Bronchial epithelial cell (primary cell): ENCODE measurements at regions not wholly inside any gene's neighbourhood (a gene's known extent, or its start where the extent isn't known, plus 50 kb on each side); places are given as distances from the start of the nearest gene placed in this dataset.
A peak's percentile ranks its signal among the peaks of the same experiment; 100 is the strongest.

Experiments
- DNase-seq: peaks from one replicate; pipeline ENCODE4 v3.0.0-alpha.2; 2010; ENCODE audit warnings: low read depth
- FAIRE-seq: peaks from 2 replicates; lab custom pipeline; 2011; peaks lifted over from hg19 to GRCh38; lab: Jason Lieb, UNC
- H3K27me3 ChIP-seq: 2 replicates; pipeline ENCODE4 v1.5.1; 2011; ENCODE audit warnings: low read length; ENCODE audit not compliant: control insufficient read depth, insufficient read depth
- H3K36me3 ChIP-seq: 2 replicates; pipeline ENCODE4 v1.5.1; 2011; ENCODE audit warnings: low read length; ENCODE audit not compliant: control insufficient read depth, insufficient read depth
- H3K4me3 ChIP-seq: 2 replicates; pipeline ENCODE4 v1.5.1; 2011; ENCODE audit warnings: mild to moderate bottlenecking, low read depth, low read length, control low read depth
- TF ChIP-seq, protein P1 (sequence below): IDR thresholded peaks from 2 replicates; pipeline ENCODE4 v1.5.1; 2011; ENCODE audit warnings: mild to moderate bottlenecking, moderate library complexity, low read length, control low read depth, inconsistent platforms; ENCODE audit not compliant: insufficient read depth, severe bottlenecking

DNA sequence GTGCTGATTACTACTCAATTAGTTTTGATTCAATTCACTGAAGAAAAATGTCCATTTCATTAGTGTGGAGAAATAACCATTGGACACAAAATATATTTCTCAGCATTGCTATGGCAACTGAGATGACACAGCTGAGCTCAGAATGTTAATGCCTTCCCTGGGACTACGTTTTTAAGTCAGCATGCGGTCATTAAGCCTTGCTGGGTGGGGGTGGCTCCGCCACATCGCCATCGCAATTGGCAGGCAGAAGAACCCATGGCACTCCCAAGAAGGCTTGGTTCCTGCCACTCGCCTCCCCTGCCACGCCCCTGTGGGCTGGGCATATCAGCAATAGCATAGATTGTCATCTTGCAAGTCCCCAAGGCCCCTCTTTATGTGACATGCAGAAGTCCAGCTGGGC lies 256.7 kb upstream of the CAMK1G start:
- Histone ChIP-seq H3K4me3 (no peak overlapping the region), H3K27me3 (no peaks in the 10 kb centered on the region), H3K36me3 (no peaks in the 10 kb centered on the region)
- no peak for FAIRE-seq
- TF ChIP-seq, protein P1, sequence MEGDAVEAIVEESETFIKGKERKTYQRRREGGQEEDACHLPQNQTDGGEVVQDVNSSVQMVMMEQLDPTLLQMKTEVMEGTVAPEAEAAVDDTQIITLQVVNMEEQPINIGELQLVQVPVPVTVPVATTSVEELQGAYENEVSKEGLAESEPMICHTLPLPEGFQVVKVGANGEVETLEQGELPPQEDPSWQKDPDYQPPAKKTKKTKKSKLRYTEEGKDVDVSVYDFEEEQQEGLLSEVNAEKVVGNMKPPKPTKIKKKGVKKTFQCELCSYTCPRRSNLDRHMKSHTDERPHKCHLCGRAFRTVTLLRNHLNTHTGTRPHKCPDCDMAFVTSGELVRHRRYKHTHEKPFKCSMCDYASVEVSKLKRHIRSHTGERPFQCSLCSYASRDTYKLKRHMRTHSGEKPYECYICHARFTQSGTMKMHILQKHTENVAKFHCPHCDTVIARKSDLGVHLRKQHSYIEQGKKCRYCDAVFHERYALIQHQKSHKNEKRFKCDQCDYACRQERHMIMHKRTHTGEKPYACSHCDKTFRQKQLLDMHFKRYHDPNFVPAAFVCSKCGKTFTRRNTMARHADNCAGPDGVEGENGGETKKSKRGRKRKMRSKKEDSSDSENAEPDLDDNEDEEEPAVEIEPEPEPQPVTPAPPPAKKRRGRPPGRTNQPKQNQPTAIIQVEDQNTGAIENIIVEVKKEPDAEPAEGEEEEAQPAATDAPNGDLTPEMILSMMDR, result no peak
- no peak for DNase-seq

DNA sequence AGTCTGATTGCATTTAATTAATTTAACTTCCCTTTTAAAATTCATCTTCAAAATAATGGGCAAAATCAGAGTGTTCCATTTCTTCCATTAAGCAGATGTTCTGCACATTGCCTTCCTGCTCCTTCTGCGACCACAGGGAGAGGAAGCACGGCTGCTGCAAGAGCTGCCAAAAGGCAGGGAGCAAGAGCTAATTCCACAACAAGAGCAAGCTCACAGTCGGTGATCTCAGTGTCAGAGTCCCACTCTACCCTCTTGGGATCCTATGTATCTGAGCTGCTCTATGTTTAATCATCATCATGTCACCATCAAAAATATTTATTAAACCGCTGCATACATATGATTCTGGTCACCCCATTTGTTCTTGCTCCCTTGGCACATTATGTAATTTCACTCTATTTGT lies 255.3 kb upstream of the CAMK1G start:
- Histone ChIP-seq H3K36me3 (no peaks in the 10 kb centered on the region), H3K27me3 (no peaks in the 10 kb centered on the region), H3K4me3 (no peak overlapping the region)
- TF ChIP-seq, protein P1, result no peak
- no peak for DNase-seq
- no peak for FAIRE-seq

DNA sequence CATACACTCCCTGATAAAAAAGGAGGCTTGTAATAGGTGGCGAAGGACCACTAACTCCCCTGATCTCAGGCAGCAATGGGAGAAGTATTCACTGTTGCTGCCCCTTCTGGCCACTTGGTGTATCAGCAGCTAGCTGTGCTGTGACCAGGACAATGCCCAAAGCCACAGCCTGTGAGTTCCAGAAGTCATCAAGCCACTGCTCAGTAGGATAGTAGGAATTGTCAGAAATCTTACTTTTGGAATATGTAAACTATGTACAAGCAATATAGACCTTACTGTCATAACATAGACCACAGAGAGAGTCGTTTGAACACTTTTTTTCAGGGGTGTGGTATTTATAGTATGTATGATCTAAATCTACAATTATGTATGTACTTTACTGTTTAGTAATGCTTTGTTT lies 248.3 kb upstream of the CAMK1G start:
- no peak for FAIRE-seq
- DNase-seq, result peak; percentile 37
- Histone ChIP-seq H3K27me3 (no peaks in the 10 kb centered on the region), H3K36me3 (no peaks in the 10 kb centered on the region), H3K4me3 (no peak overlapping the region)
- TF ChIP-seq, protein P1, result peak; percentile 81

DNA sequence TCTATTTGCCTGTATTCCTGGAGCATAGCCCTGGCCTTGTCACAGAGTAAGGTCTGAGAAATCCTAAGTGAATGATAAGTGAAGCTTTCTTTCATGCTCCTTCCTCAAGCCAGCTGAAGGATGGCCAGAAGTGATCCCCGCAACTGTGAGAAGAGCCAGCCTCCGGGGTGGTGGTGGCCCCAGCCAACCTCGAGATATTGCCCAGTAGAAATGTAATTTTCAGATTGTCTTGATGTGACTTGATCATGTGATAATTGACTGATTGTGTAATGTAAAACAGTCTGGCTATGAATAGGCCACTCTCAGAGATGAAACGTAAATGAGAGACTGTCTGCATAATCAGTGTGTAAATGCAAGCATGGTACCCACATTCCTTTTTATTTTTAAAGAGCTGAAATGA lies 242.4 kb upstream of the CAMK1G start:
- TF ChIP-seq, protein P1, result no peak
- H3K27me3 ChIP-seq, result no peaks in the 10 kb centered on the region
- FAIRE-seq, result no peak
- no peak overlapping the region for H3K4me3 ChIP-seq
- H3K36me3 ChIP-seq, result no peaks in the 10 kb centered on the region
- no peak for DNase-seq

DNA sequence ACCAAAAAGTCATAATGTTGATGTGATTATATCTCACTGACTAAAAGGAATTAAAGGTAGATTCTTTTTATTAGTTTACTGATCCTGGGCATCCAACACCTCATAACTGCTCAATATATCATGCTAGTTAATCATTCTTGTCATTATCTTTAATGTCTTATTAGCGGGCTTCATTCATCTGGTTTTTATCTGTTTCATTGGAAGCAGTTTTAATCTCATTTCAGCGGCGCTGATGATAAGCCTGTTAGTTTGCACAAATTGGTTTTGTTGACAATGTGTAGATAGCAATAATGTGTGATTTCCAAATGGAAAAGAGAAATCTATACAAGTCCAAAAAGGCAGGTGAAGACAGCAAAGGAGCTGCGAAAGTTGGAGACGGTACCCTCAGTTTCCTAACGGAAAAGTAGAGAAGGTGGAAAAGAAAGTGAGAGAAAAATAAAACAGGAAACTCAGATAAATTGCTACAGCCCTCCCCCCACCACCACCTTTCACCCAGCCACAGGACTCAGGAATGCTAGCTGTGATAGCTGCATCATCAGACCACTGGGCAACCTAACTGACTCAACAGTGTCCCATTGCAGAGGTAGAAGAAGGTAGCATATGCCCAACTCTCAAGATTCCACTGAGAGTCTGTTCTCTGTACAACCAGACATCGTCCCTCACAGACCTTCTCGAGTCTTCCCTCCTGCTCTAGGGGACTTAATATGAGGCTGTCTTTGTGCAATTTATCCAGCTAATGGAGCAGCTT lies 241.7 kb upstream of the CAMK1G start:
- DNase-seq (no peak), FAIRE-seq (no peak)
- no peaks in the 10 kb centered on the region for H3K27me3 ChIP-seq
- TF ChIP-seq, protein P1, result no peak
- no peaks in the 10 kb centered on the region for H3K36me3 ChIP-seq
- H3K4me3 ChIP-seq, result no peak overlapping the region

DNA sequence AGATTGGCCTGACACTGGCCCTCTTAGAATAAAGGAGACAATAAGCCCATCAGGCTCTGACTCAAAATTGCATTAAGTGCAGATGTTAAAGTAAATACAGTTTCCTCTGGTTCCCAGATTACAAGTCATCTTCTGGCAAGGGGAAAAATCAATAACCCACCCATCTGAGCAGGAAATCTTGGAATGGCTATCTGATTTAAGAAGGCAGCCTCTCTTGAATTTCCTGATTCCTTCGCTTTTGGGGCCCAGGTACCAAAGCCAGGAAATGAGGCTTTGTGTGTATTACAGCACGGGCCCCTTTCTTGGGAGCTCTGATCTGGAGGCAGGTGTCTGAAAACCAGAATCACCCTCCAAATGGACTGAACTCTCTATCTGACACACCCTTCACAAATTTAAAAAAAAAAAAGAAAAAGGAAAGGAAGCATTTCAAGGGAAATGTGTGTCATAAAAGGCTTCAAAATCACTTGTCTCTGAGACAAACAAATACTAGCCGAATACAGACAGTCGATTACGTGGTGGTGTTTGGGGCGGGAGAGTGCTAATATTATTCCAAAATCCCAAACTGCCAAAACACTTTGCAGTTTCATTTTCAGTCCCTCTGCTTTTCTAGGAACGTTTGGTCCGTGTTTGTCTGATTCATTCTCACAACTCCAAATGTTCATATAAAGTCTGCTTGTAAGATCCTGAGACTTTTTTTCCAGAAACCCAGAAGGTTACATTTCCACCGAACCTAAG lies 240.9 kb upstream of the CAMK1G start:
- no peak for DNase-seq
- H3K36me3 ChIP-seq, result no peaks in the 10 kb centered on the region
- TF ChIP-seq, protein P1, result no peak
- no peak overlapping the region for H3K4me3 ChIP-seq
- no peak for FAIRE-seq
- no peaks in the 10 kb centered on the region for H3K27me3 ChIP-seq
